Prostate gland (tissue), 2 donors: ENCODE measurements at regions not wholly inside any gene's neighbourhood (a gene's known extent, or its start where the extent isn't known, plus 50 kb on each side); places are given as distances from the start of the nearest gene placed in this dataset.

Experiments
- DNase-seq: peaks from one replicate; pipeline ENCODE4 v3.0.0-alpha.2; 2019; ENCODE audit warnings: low spot score
- H3K27ac ChIP-seq, 2 donors: fragments of 200-600 bp; sonication (generic); 2 replicates each; pipeline ENCODE4 v1.5.1; 2017 to 2019
- H3K27me3 ChIP-seq: fragments of 200-600 bp; sonication (generic); replicated peaks from 2 replicates; pipeline ENCODE4 v1.5.1; 2019; ENCODE audit not compliant: insufficient read depth
- H3K36me3 ChIP-seq, 2 donors: fragments of 200-600 bp; sonication (generic); 1 replicate in 1 of 2; 2 replicates in 1 of 2; pipeline versions ENCODE4 v1.5.1 to v1.8.1; 2017 to 2019
- H3K4me1 ChIP-seq: fragments of 200-600 bp; sonication (generic); replicated peaks from 2 replicates; pipeline ENCODE4 v1.5.1; 2019
- H3K4me3 ChIP-seq, 2 donors: fragments of 200-600 bp; sonication (generic); 2 replicates each; pipeline ENCODE4 v1.5.1; 2017 to 2019
- H3K9me3 ChIP-seq: fragments of 200-600 bp; sonication (generic); 2 replicates; pipeline ENCODE4 v1.5.1; 2017
- CTCF ChIP-seq, 4 experiments: fragments of 200-600 bp in 2 of 4; fragments of 450-650 bp in 2 of 4; sonication (generic) in 2 of 4; IDR thresholded peaks; 1 replicate in 3 of 4; 2 replicates in 1 of 4; pipeline ENCODE4 v1.5.1; 2016 to 2019; ENCODE audit warnings: antibody characterized with exemption in 4 of 4, mild to moderate bottlenecking in 2 of 4, moderate library complexity in 2 of 4
- POLR2A ChIP-seq: fragments of 450-650 bp; IDR thresholded peaks from one replicate; pipeline ENCODE4 v1.6.1; 2016; ENCODE audit warnings: antibody characterized with exemption, mild to moderate bottlenecking
- POLR2AphosphoS5 ChIP-seq: sonication (generic); formaldehyde crosslinking; IDR thresholded peaks from one replicate; pipeline ENCODE4 v1.6.1; 2017; ENCODE audit warnings: antibody characterized with exemption
- WGBS: methylation state at CpG from one replicate; pipeline ENCODE4 v1.1.5; 2018; 5-methylcytosine and 5-hydroxymethylcytosine counted together
- intact Hi-C: fragments of 100-400 bp; cut with DNase I; formaldehyde crosslinking; loops from one replicate; pipeline ENCODE4 v1.14.2; 2022

- 63% methylated on average over 6 of the region's 6 CpGs for WGBS
- DNase-seq: no peak
- intact Hi-C loops: no loop called here
- TF ChIP-seq CTCF (IDR thresholded peaks at IDR 0.05): no peak
- TF ChIP-seq POLR2A: no peak
- TF ChIP-seq POLR2AphosphoS5: no peak
- no peaks in the 10 kb centered on the region for H3K36me3 ChIP-seq
- H3K4me1 ChIP-seq: no peaks in the 10 kb centered on the region
- H3K9me3 ChIP-seq: no peaks in the 10 kb centered on the region
- no peak overlapping the region for H3K4me3 ChIP-seq
- H3K27ac ChIP-seq: no peak overlapping the region
- no peaks in the 10 kb centered on the region for H3K27me3 ChIP-seq
Observed at GRCh38 chr1:96355521-96355920, 366.1 kb upstream of the PTBP2 start.

GRCh38 chr1:96355961-96356360, 365.6 kb upstream of the PTBP2 start:
- Histone ChIP-seq H3K27ac (no peak overlapping the region), H3K4me1 (no peaks in the 10 kb centered on the region), H3K4me3 (no peak overlapping the region), H3K36me3 (no peaks in the 10 kb centered on the region), H3K27me3 (no peaks in the 10 kb centered on the region), H3K9me3 (no peaks in the 10 kb centered on the region)
- intact Hi-C loops: no loop called here
- TF ChIP-seq POLR2A (no peak), POLR2AphosphoS5 (no peak), CTCF (IDR thresholded peaks at IDR 0.05) (no peak)
- WGBS: 81% methylated on average over 2 of the region's 2 CpGs
- no peak for DNase-seq

GRCh38 chr1:96357141-96357765, 364.3 kb upstream of the PTBP2 start:
- no peaks in the 10 kb centered on the region for H3K36me3 ChIP-seq
- TF ChIP-seq CTCF (IDR thresholded peaks at IDR 0.05) (no peak), POLR2AphosphoS5 (no peak), POLR2A (no peak)
- H3K4me1 ChIP-seq: no peaks in the 10 kb centered on the region
- no peak overlapping the region for H3K4me3 ChIP-seq
- no peak overlapping the region for H3K27ac ChIP-seq
- intact Hi-C loops: no loop called here
- 78% methylated on average over 2 of the region's 2 CpGs for WGBS
- no peak for DNase-seq
- H3K9me3 ChIP-seq: no peaks in the 10 kb centered on the region
- H3K27me3 ChIP-seq: no peaks in the 10 kb centered on the region

- H3K27ac ChIP-seq: no peak overlapping the region
- no peaks in the 10 kb centered on the region for H3K4me1 ChIP-seq
- H3K36me3 ChIP-seq: no peaks in the 10 kb centered on the region
- intact Hi-C loops: no loop called here
- no peak for DNase-seq
- TF ChIP-seq POLR2AphosphoS5 (no peak), CTCF (IDR thresholded peaks at IDR 0.05) (no peak), POLR2A (no peak)
- 85% methylated on average over 3 of the region's 3 CpGs for WGBS
- no peak overlapping the region for H3K4me3 ChIP-seq
- H3K9me3 ChIP-seq: no peaks in the 10 kb centered on the region
- no peaks in the 10 kb centered on the region for H3K27me3 ChIP-seq
Observed at GRCh38 chr1:96358057-96358456, 363.5 kb upstream of the PTBP2 start.

GRCh38 chr1:96360036-96360795, 361.4 kb upstream of the PTBP2 start:
- H3K4me1 ChIP-seq: no peaks in the 10 kb centered on the region
- H3K27ac ChIP-seq: no peak overlapping the region
- DNase-seq: no peak
- H3K27me3 ChIP-seq: no peaks in the 10 kb centered on the region
- no peaks in the 10 kb centered on the region for H3K36me3 ChIP-seq
- intact Hi-C loops: no loop called here
- TF ChIP-seq POLR2A: no peak
- no peak for TF ChIP-seq POLR2AphosphoS5
- no peak for TF ChIP-seq CTCF (IDR thresholded peaks at IDR 0.05)
- no peaks in the 10 kb centered on the region for H3K9me3 ChIP-seq
- 95% methylated on average over 1 of the region's 1 CpG for WGBS
- no peak overlapping the region for H3K4me3 ChIP-seq
